Natural killer cell (primary cell): ENCODE measurements at regions not wholly inside any gene's neighbourhood (a gene's known extent, or its start where the extent isn't known, plus 50 kb on each side); places are given as distances from the start of the nearest gene placed in this dataset.

Experiments used
- ATAC-seq, 3 donors: fragments of 150-1000 bp in 2 of 3; fragments of 200-7000 bp in 1 of 3; cut with Tn5 transposase; 1 replicate in 1 of 3; 2 replicates in 2 of 3; pipeline ENCODE4 v1.10.0; 2021; ENCODE audit warnings: mild to moderate bottlenecking in 2 of 3, moderate library complexity in 2 of 3
- DNase-seq, 2 donors: peaks; one replicate each; pipeline versions ENCODE4 v3.0.0 to v3.0.0-alpha.2; 2013 to 2021; ENCODE audit warnings: mixed read lengths in 1 of 2
- H3K27ac ChIP-seq: one replicate; pipeline ENCODE4 v1.5.1; 2013; ENCODE audit warnings: mild to moderate bottlenecking, low read length
- H3K27me3 ChIP-seq: one replicate; pipeline ENCODE4 v1.6.1; 2013; ENCODE audit warnings: low read length; ENCODE audit not compliant: control insufficient read depth, insufficient read depth
- H3K36me3 ChIP-seq: one replicate; pipeline ENCODE4 v1.6.1; 2013; ENCODE audit warnings: low read length; ENCODE audit not compliant: control insufficient read depth, insufficient read depth
- H3K4me1 ChIP-seq: one replicate; pipeline ENCODE4 v1.6.1; 2013; ENCODE audit warnings: low read length; ENCODE audit not compliant: control insufficient read depth, insufficient read depth
- H3K4me3 ChIP-seq: one replicate; pipeline ENCODE4 v1.5.1; 2013; ENCODE audit warnings: low read length
- H3K9me3 ChIP-seq: one replicate; pipeline ENCODE4 v1.6.1; 2013; ENCODE audit warnings: low read length; ENCODE audit not compliant: control insufficient read depth, insufficient read depth
- H3K27ac Mint-ChIP-seq, 2 donors: one replicate each; pipeline ENCODE4 v1.8.0; 2022; ENCODE audit warnings: mild to moderate bottlenecking in 2 of 2, mixed read lengths in 2 of 2, moderate library complexity in 1 of 2
- H3K27me3 Mint-ChIP-seq, 2 donors: one replicate each; pipeline ENCODE4 v1.8.0; 2022; ENCODE audit warnings: low read depth in 2 of 2, mixed read lengths in 2 of 2
- H3K36me3 Mint-ChIP-seq: one replicate; pipeline ENCODE4 v1.8.0; 2022; ENCODE audit warnings: mixed read lengths
- H3K4me1 Mint-ChIP-seq, 2 donors: one replicate each; pipeline ENCODE4 v1.8.0; 2022; ENCODE audit warnings: mixed read lengths in 2 of 2
- H3K4me3 Mint-ChIP-seq: one replicate; pipeline ENCODE4 v1.8.0; 2022; ENCODE audit warnings: mild to moderate bottlenecking, moderate library complexity, mixed read lengths
- H3K9me3 Mint-ChIP-seq, 2 donors: one replicate each; pipeline ENCODE4 v1.8.0; 2022; ENCODE audit warnings: mixed read lengths in 2 of 2
- WGBS: methylation state at CpG from one replicate; pipeline ENCODE4 v1.1.7; 2013; ENCODE audit warnings: missing lambda C conversion rate; ENCODE audit not compliant: insufficient coverage; 5-methylcytosine and 5-hydroxymethylcytosine counted together
- intact Hi-C: fragments of 100-400 bp; cut with micrococcal nuclease; formaldehyde crosslinking; loops from one replicate; pipeline ENCODE4 v1.14.2; 2022
- TF ChIP-seq, protein P1 (sequence below): fragments of 200-600 bp; IDR thresholded peaks from one replicate; pipeline ENCODE4 v1.8.0; 2022; ENCODE audit warnings: antibody characterized with exemption

DNA sequence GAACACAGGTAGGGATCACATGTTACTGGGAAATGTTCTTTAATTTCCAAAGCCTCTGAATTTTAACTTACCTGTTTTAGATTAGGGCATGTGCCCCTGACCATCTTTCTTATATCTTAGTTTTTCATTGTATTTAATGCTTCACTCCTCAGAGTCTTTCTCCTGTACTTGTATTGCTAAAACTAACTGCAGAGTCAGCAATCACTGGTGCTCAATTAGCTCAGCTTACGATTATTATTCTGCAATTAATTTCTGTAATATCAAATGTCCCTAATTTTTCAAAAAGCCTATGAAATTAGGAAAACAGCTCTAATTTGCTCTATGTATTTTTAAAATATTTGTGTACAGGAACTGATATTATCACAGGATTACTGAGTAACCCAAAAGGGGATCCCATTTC is 693.2 kb upstream of the SLC8A1 start:
- peaks cover 3 to 4% of the 10 kb centered on the region in 2 donors for H3K9me3 Mint-ChIP-seq
- TF ChIP-seq, protein P1, sequence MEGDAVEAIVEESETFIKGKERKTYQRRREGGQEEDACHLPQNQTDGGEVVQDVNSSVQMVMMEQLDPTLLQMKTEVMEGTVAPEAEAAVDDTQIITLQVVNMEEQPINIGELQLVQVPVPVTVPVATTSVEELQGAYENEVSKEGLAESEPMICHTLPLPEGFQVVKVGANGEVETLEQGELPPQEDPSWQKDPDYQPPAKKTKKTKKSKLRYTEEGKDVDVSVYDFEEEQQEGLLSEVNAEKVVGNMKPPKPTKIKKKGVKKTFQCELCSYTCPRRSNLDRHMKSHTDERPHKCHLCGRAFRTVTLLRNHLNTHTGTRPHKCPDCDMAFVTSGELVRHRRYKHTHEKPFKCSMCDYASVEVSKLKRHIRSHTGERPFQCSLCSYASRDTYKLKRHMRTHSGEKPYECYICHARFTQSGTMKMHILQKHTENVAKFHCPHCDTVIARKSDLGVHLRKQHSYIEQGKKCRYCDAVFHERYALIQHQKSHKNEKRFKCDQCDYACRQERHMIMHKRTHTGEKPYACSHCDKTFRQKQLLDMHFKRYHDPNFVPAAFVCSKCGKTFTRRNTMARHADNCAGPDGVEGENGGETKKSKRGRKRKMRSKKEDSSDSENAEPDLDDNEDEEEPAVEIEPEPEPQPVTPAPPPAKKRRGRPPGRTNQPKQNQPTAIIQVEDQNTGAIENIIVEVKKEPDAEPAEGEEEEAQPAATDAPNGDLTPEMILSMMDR, result no peak

DNA sequence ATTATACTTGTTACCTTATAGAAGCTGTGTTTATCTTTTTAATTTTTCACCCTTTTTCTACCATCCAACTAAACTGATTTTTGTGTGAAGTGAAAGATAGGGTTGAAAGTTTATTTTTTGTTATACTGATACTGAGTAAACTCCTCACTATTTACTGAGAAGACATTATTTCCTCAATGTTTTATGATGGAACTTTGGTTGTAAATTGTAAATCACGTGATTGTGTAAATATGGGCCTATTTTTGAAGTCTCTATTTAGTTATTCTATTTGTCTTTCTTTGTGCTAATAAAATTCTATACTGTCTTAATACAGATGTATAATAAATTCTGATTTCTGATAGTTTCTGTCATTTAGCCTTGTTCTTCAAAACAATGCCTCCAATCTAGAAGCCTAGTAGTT is 697.2 kb upstream of the SLC8A1 start:
- Histone ChIP-seq H3K36me3 (no peaks in the 10 kb centered on the region), H3K4me3 (no peak overlapping the region), H3K9me3 (no peaks in the 10 kb centered on the region), H3K27me3 (no peaks in the 10 kb centered on the region), H3K4me1 (no peaks in the 10 kb centered on the region), H3K27ac (no peak overlapping the region)
- peaks cover 3 to 4% of the 10 kb centered on the region in 2 donors for H3K9me3 Mint-ChIP-seq
- no peak overlapping the region for H3K4me3 Mint-ChIP-seq
- no peak for DNase-seq
- no peaks in the 10 kb centered on the region for H3K4me1 Mint-ChIP-seq
- no peak for ATAC-seq
- TF ChIP-seq, protein P1, result no peak
- WGBS, result no CpG with 5 or more reads among the region's 1 CpG
- intact Hi-C loops, result no loop called here
- H3K27me3 Mint-ChIP-seq, result no peaks in the 10 kb centered on the region
- H3K27ac Mint-ChIP-seq, result no peak overlapping the region
- no peaks in the 10 kb centered on the region for H3K36me3 Mint-ChIP-seq

More for the DNA sequence above, 693.2 kb upstream of the SLC8A1 start:
- Mint-ChIP-seq H3K36me3 (no peaks in the 10 kb centered on the region), H3K4me1 (no peaks in the 10 kb centered on the region), H3K27me3 (no peaks in the 10 kb centered on the region), H3K27ac (no peak overlapping the region), H3K4me3 (no peak overlapping the region)
- H3K4me1 ChIP-seq, result no peaks in the 10 kb centered on the region
- ATAC-seq (no peak), DNase-seq (no peak)
- 88% methylated on average over 1 of the region's 1 CpG for WGBS
- H3K27me3 ChIP-seq, result no peaks in the 10 kb centered on the region
- no peak overlapping the region for H3K4me3 ChIP-seq
- H3K27ac ChIP-seq, result no peak overlapping the region
- no peaks in the 10 kb centered on the region for H3K36me3 ChIP-seq
- H3K9me3 ChIP-seq, result no peaks in the 10 kb centered on the region
- intact Hi-C loops, result no loop called here

DNA sequence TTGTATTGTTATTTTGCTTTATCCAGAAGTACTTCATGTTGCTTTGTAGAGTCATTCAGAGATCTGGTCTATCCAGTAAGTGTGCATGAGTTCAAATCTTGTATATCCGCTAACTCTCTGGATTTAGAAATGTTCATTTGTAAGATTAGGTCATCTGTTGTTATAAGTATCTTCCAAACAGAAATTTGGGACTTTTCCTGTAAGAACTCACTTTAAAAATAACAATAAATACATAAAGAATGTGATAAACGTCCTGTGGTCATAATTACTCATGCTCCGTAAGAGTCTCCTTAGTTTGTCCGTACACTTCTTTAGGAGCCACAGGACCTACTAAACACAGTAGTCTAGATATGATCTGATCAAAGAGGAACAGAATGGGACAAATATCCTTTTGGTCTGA is 699.9 kb upstream of the SLC8A1 start:
- Histone ChIP-seq H3K4me1 (no peaks in the 10 kb centered on the region), H3K4me3 (no peak overlapping the region), H3K9me3 (no peaks in the 10 kb centered on the region), H3K36me3 (no peaks in the 10 kb centered on the region), H3K27me3 (no peaks in the 10 kb centered on the region), H3K27ac (no peak overlapping the region)
- no peak overlapping the region for H3K27ac Mint-ChIP-seq
- no peak for DNase-seq
- H3K4me1 Mint-ChIP-seq, result no peaks in the 10 kb centered on the region
- H3K27me3 Mint-ChIP-seq, result no peaks in the 10 kb centered on the region
- peaks cover 3 to 5% of the 10 kb centered on the region in 2 donors for H3K9me3 Mint-ChIP-seq
- no peak overlapping the region for H3K4me3 Mint-ChIP-seq
- no peaks in the 10 kb centered on the region for H3K36me3 Mint-ChIP-seq
- no peak for ATAC-seq
- TF ChIP-seq, protein P1, result no peak
- 85% methylated on average over 4 of the region's 4 CpGs for WGBS
- intact Hi-C loops, result no loop called here

DNA sequence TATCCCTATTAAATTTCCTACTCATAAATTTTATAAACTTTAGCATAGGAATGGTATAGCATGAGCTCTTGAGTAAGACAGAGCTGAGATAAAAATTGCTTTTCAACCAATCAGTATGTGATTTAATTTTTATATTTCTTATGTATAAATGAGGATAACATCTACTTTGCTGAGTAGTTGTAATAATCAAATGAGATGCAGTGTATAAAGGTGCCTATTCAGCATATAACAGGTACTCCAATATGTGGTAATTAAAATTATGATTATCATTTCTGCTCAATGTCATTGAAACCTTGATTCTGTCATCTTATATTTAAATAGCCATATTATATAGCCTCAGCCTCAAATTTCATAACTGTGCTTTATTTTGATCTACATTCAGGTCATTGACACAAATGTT is 700.4 kb upstream of the SLC8A1 start:
- Mint-ChIP-seq H3K36me3 (no peaks in the 10 kb centered on the region), H3K27me3 (no peaks in the 10 kb centered on the region), H3K27ac (no peak overlapping the region), H3K4me1 (no peaks in the 10 kb centered on the region), H3K9me3 (peaks cover 5 to 8% of the 10 kb centered on the region in 2 donors), H3K4me3 (no peak overlapping the region)
- Histone ChIP-seq H3K27ac (no peak overlapping the region), H3K4me1 (no peaks in the 10 kb centered on the region), H3K4me3 (no peak overlapping the region), H3K27me3 (no peaks in the 10 kb centered on the region), H3K9me3 (no peaks in the 10 kb centered on the region), H3K36me3 (no peaks in the 10 kb centered on the region)
- ATAC-seq (no peak), DNase-seq (no peak)
- intact Hi-C loops, result no loop called here
- TF ChIP-seq, protein P1, result no peak
